Hematopoietic multipotent progenitor cell treated with erythropoietin and hydrocortisone succinate and interleukin-3 and kit ligand, for 15 days (in vitro differentiated cells): ENCODE measurements at regions not wholly inside any gene's neighbourhood (a gene's known extent, or its start where the extent isn't known, plus 50 kb on each side); places are given as distances from the start of the nearest gene placed in this dataset.
"Not testable (repeated sequence)": the region's sequence is repeated elsewhere in the genome, so short reads cannot be mapped to it uniquely, and the experiment has no call there.

Experiments used
- DNase-seq: peaks from one replicate; pipeline ENCODE4 v3.0.0-alpha.2; 2015; ENCODE audit warnings: low spot score

- no peak for DNase-seq
Observed at GRCh38 chr13:89474432-89474831, 1803.3 kb downstream of the SLITRK5 start.

- DNase-seq, result no peak
Observed at GRCh38 chr13:89486065-89486464, 1814.9 kb downstream of the SLITRK5 start.

GRCh38 chr13:89486709-89487108 is 1815.5 kb downstream of the SLITRK5 start:
- DNase-seq, result no peak

- DNase-seq, result no peak
Observed at GRCh38 chr13:89490661-89491060, 1819.5 kb downstream of the SLITRK5 start.

GRCh38 chr13:89496478-89496877 is 1825.3 kb downstream of the SLITRK5 start:
- no peak for DNase-seq

GRCh38 chr13:89497658-89498057 is 1826.5 kb downstream of the SLITRK5 start:
- no peak for DNase-seq

- no peak for DNase-seq
Observed at GRCh38 chr13:89502286-89502685, 1831.1 kb downstream of the SLITRK5 start.

- DNase-seq, result no peak
Observed at GRCh38 chr13:89514534-89515312, 1832.8 kb upstream of the MIR17HG start.

- no peak for DNase-seq
Observed at GRCh38 chr13:89515948-89516347, 1831.5 kb upstream of the MIR17HG start.

- no peak for DNase-seq
Observed at GRCh38 chr13:89518289-89519077, 1829.0 kb upstream of the MIR17HG start.

GRCh38 chr13:89520468-89520867 is 1827.0 kb upstream of the MIR17HG start:
- DNase-seq, result no peak

GRCh38 chr13:89521672-89522071 is 1825.8 kb upstream of the MIR17HG start:
- DNase-seq, result not testable (repeated sequence)

- DNase-seq, result no peak
Observed at GRCh38 chr13:89541091-89542030, 1806.1 kb upstream of the MIR17HG start.

GRCh38 chr13:89550938-89551337 is 1796.5 kb upstream of the MIR17HG start:
- no peak for DNase-seq

- no peak for DNase-seq
Observed at GRCh38 chr13:89554801-89555200, 1792.7 kb upstream of the MIR17HG start.

- no peak for DNase-seq
Observed at GRCh38 chr13:89565476-89566100, 1781.9 kb upstream of the MIR17HG start.

GRCh38 chr13:89567025-89567424 is 1780.5 kb upstream of the MIR17HG start:
- no peak for DNase-seq

- no peak for DNase-seq
Observed at GRCh38 chr13:89568276-89568675, 1779.2 kb upstream of the MIR17HG start.

GRCh38 chr13:89568746-89569145 is 1778.7 kb upstream of the MIR17HG start:
- DNase-seq, result no peak

- no peak for DNase-seq
Observed at GRCh38 chr13:89571676-89572075, 1775.8 kb upstream of the MIR17HG start.

GRCh38 chr13:89574077-89574476 is 1773.4 kb upstream of the MIR17HG start:
- no peak for DNase-seq

GRCh38 chr13:89577301-89577700 is 1770.2 kb upstream of the MIR17HG start:
- no peak for DNase-seq
